ENCODE measurements at regions not wholly inside any gene's neighbourhood (a gene's known extent, or its start where the extent isn't known, plus 50 kb on each side); places are given as distances from the start of the nearest gene placed in this dataset.

DNA sequence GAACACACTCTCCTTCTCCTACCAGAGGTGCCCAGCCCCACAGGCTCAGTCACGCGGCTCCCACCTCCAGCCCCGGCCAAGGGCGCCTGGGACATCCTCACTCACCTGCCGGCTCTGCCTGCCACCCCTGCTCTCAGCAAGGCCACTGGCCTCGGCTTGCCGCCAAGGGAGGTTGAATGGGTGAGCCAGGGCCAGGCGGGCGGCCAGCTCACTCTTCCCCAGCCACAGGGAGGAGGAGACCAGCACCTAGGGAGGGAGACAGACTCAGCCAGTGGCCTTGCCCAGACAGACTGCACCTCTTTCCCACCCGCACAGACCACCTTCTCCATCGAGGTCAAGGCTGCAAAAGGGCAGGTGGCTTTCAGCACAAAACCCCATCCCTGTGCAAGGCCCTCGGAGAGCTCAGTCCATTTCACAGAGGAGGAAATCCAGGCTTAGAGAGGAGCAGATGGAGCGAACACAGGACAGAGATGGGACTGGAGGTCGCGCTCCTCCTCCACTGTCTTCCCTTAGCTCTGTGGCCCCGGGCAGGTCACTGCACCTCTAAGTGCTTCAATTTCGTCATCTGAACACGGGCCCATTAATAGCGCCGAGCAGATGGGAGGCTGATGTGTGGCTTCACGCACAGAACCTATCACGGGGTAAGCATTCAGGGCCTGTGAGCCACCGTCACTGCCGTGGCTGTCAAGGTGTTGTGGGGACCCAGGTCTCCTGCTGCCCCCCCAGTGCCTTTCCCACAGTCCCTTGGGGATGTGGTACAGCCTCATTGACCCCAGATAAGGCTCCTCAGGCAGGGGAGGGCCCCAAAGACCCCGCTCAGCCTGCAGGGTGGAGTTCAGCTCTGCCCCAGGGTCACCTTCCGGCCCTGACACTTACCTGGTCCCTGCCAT lies 56.1 kb downstream of the RMI2 start:
- TF ChIP-seq, protein P1, sequence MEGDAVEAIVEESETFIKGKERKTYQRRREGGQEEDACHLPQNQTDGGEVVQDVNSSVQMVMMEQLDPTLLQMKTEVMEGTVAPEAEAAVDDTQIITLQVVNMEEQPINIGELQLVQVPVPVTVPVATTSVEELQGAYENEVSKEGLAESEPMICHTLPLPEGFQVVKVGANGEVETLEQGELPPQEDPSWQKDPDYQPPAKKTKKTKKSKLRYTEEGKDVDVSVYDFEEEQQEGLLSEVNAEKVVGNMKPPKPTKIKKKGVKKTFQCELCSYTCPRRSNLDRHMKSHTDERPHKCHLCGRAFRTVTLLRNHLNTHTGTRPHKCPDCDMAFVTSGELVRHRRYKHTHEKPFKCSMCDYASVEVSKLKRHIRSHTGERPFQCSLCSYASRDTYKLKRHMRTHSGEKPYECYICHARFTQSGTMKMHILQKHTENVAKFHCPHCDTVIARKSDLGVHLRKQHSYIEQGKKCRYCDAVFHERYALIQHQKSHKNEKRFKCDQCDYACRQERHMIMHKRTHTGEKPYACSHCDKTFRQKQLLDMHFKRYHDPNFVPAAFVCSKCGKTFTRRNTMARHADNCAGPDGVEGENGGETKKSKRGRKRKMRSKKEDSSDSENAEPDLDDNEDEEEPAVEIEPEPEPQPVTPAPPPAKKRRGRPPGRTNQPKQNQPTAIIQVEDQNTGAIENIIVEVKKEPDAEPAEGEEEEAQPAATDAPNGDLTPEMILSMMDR (IDR thresholded peaks at IDR 0.05), result no peak
- TF ChIP-seq EZH2phosphoT487 (IDR thresholded peaks at IDR 0.05), result no peak
